ENCODE measurements at regions not wholly inside any gene's neighbourhood (a gene's known extent, or its start where the extent isn't known, plus 50 kb on each side); places are given as distances from the start of the nearest gene placed in this dataset.

DNA sequence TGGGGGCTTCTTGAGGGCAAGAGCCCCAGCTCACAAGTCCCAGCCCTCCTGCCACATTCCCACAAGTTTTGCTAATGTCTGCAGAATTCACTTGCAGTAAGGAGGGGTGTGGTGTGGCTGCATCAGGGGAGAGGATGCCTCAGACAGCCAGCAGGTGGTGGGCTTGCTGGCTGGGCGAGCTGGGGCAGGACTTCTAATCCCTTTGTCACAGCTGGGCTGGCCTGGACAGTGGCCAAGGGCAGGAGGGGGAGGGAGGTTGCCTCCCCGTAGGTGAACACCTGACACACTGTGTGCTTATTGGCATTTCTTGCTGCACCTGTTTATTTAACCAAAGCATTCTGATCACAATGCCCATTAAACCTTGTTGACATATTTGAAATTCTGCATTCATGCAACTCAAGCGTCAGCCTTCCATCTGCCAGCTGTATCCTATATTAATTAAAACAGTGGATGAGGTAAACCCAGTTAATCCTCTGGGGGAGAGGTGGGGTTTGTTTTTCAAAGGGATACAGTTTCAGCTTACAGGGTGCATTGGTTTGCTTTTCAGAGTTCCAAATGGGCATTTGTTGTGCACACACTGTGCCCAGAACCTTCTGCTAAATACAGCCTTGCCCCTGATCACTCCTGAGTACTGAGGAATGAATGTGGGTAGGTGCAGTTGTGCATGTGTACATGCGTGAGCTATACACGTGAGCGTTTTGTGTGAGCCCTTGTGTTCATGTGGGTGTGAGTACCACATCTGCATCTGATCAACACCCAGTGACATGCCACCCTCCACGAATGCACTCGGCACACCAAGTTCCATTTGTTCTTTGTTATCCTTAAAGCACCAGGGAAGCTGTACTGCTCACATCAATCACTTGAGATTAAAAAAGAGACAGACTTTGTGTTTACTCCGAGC lies 268.7 kb downstream of the XXYLT1 start:
- Histone ChIP-seq H3K4me1 (ENCODE audit: low read length) (peaks cover 19% of the 10 kb centered on the region), H3K27ac (ENCODE audit: low read length) (no peak overlapping the region), H3K9me2 (replicated peaks; ENCODE audit: insufficient read depth, low read length) (no peaks in the 10 kb centered on the region), H3K36me3 (ENCODE audit: insufficient read depth, low read length) (no peaks in the 10 kb centered on the region), H3K4me3 (ENCODE audit: low read length) (no peak overlapping the region; the same call in 1 of the 2 replicates), H4K20me1 (ENCODE audit: insufficient read depth, low read depth, low read length) (no peaks in the 10 kb centered on the region), H3K79me2 (ENCODE audit: low read length) (no peaks in the 10 kb centered on the region), H3K9ac (ENCODE audit: low read length) (peak overlapping the region; percentile 40; the same call in 1 of the 2 replicates), H2AFZ (ENCODE audit: low read length) (no peak overlapping the region; the same call in 1 of the 2 replicates), H3K9me3 (ENCODE audit: low read length) (no peaks in the 10 kb centered on the region), H3K4me2 (ENCODE audit: low read depth, low read length, poor library complexity, severe bottlenecking) (peak overlapping the region; percentile 55), H3K27me3 (ENCODE audit: low read length) (no peaks in the 10 kb centered on the region)
- DNase-seq = peak; percentile 83

DNA sequence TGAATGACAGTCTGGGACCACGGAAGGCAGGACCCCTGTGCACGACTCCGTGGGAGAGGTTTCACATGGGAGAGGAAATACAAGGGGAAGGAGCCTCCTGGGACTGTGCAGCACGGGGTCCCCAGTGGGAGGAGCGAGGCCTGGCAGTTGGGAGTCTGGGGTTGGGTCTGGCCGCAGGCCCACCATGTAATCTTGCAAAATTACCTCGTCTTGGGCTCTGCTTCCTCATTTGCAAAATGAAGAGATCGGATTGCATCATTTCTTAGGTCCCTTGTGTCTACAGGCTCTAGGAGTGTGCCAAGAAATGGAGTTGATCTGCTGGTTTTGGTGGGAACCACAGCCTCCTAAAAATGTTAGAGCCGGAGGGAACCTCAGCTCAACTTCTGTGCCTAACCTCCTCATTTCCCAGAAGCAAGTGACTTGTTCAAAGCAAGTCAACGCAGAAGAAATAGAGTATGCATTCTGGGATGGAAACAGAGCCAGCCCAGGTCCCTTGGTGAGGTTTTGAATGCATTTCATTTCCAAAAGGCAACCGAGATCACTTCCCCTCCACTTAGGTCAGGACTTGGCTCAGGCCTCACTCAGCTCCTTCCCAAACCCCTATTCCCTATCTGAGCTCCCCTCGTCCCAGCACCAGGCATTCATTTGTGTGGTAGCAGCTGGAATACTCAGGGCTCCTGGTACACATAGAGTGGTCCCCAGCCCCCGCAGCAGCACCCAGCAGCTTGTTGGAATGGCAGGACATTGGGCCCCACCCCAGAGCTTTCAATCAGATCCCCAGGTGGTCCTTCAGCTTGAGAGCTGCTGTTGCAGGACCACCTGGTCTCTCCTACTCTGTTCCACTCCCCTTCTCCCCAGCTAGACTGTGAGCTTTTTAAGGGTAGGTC lies 267.7 kb downstream of the XXYLT1 start:
- Histone ChIP-seq H3K9ac (ENCODE audit: low read length) (peak overlapping the region; percentile 40; the same call in 1 of the 2 replicates), H3K9me3 (ENCODE audit: low read length) (no peaks in the 10 kb centered on the region), H3K4me2 (ENCODE audit: low read depth, low read length, poor library complexity, severe bottlenecking) (peak overlapping the region; percentile 55), H3K79me2 (ENCODE audit: low read length) (no peaks in the 10 kb centered on the region), H3K4me3 (ENCODE audit: low read length) (peak overlapping the region; percentile 14; the same call in 1 of the 2 replicates), H3K4me1 (ENCODE audit: low read length) (peaks cover 19% of the 10 kb centered on the region), H4K20me1 (ENCODE audit: insufficient read depth, low read depth, low read length) (no peaks in the 10 kb centered on the region), H2AFZ (ENCODE audit: low read length) (peak overlapping the region; percentile 18; the same call in 1 of the 2 replicates), H3K36me3 (ENCODE audit: insufficient read depth, low read length) (no peaks in the 10 kb centered on the region), H3K27me3 (ENCODE audit: low read length) (no peaks in the 10 kb centered on the region), H3K27ac (ENCODE audit: low read length) (no peak overlapping the region), H3K9me2 (replicated peaks; ENCODE audit: insufficient read depth, low read length) (no peaks in the 10 kb centered on the region)
- peak; percentile 87 for DNase-seq

DNA sequence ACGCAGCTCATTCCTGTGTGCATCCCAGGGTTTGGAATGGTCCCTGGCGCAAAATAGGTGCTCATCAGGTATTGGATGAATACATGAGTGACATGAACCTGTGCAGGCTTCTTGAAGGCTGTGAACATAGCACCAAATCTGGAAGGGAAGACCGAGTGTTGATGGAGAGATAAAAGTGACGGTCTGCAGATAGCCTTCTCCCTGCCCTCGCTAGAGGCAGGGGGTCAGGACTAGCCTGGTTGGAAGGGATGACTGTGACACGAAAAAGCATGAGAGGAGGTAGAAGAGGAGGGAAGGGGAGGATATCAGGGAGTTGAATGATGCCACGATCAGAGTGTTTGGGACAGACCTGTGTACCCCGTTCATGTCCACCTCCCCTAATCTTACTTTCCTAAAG lies 267.1 kb downstream of the XXYLT1 start:
- Histone ChIP-seq H3K27me3 (ENCODE audit: low read length) (no peaks in the 10 kb centered on the region), H3K4me2 (ENCODE audit: low read depth, low read length, poor library complexity, severe bottlenecking) (no peak overlapping the region), H3K4me3 (ENCODE audit: low read length) (no peak overlapping the region), H3K27ac (ENCODE audit: low read length) (no peak overlapping the region), H2AFZ (ENCODE audit: low read length) (no peak overlapping the region), H3K36me3 (ENCODE audit: insufficient read depth, low read length) (no peaks in the 10 kb centered on the region), H3K4me1 (ENCODE audit: low read length) (peaks cover 19% of the 10 kb centered on the region), H3K9me3 (ENCODE audit: low read length) (no peaks in the 10 kb centered on the region), H3K9ac (ENCODE audit: low read length) (no peak overlapping the region), H3K9me2 (replicated peaks; ENCODE audit: insufficient read depth, low read length) (no peaks in the 10 kb centered on the region), H4K20me1 (ENCODE audit: insufficient read depth, low read depth, low read length) (no peaks in the 10 kb centered on the region), H3K79me2 (ENCODE audit: low read length) (no peaks in the 10 kb centered on the region)
- DNase-seq = no peak

DNA sequence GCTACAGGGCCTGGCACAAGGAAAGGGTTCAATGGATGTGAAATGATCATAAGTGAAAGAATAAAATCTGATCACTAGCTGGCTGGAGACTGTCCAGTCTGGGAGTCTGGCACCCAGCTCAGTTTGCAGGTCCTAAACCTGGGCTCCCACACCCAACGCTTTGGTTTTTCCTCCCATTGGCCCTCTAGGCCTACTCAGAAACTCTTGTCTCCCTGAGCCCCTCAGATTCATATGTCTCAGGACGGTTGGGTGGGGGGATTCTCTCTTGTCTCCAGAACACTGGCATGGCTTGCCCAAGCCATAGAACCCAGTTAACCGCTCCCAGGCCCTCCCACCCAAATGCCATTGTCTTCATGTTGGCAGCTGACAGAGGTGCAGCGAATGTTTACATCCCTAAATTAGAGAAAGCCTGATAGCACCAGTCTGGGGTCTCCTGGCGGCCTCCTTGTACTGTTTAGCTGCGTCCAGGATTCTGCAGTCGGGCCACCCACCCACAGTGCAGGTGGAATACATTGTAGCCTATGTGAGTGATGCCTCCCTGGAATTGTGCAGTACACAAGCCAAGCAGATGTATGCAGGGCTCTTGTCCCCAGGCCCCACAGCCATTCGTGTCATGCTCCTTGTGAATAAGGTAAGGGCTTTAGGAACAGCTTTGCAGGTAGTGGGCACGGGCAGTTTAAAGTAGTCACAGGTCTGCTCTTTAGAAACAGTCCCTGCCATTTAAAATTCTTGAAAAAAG lies 266.3 kb downstream of the XXYLT1 start:
- Histone ChIP-seq H3K9me3 (ENCODE audit: low read length) (no peaks in the 10 kb centered on the region), H3K27me3 (ENCODE audit: low read length) (no peaks in the 10 kb centered on the region), H3K4me3 (ENCODE audit: low read length) (no peak overlapping the region), H3K36me3 (ENCODE audit: insufficient read depth, low read length) (no peaks in the 10 kb centered on the region), H3K4me1 (ENCODE audit: low read length) (peaks cover 19% of the 10 kb centered on the region), H3K9me2 (replicated peaks; ENCODE audit: insufficient read depth, low read length) (no peaks in the 10 kb centered on the region), H3K9ac (ENCODE audit: low read length) (no peak overlapping the region), H4K20me1 (ENCODE audit: insufficient read depth, low read depth, low read length) (no peaks in the 10 kb centered on the region), H3K79me2 (ENCODE audit: low read length) (no peaks in the 10 kb centered on the region), H3K27ac (ENCODE audit: low read length) (no peak overlapping the region), H3K4me2 (ENCODE audit: low read depth, low read length, poor library complexity, severe bottlenecking) (no peak overlapping the region), H2AFZ (ENCODE audit: low read length) (no peak overlapping the region)
- no peak for DNase-seq

DNA sequence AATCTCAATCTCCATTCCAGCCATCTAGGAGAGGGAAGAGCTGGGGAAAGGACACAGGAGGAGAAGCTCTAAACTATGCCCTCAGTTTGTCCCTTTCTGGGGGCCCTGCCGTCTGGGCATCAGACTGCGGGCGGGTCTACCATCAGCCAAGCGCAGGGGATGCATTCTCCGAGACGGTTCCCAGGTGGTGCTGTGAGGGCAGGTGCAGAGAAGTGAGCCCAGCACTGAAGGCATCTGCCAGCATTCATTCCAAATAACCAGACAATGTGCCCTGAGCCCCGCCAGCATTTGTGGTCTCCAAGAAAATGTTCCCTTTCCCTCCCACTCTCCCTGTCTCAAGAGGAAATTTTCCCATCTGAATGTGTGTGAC lies 265.7 kb downstream of the XXYLT1 start:
- H3K27me3 ChIP-seq (ENCODE audit: low read length) = no peaks in the 10 kb centered on the region
- H3K4me3 ChIP-seq (ENCODE audit: low read length) = no peak overlapping the region
- no peaks in the 10 kb centered on the region for H4K20me1 ChIP-seq (ENCODE audit: insufficient read depth, low read depth, low read length)
- no peak overlapping the region for H3K27ac ChIP-seq (ENCODE audit: low read length)
- no peaks in the 10 kb centered on the region for H3K79me2 ChIP-seq (ENCODE audit: low read length)
- H3K9me3 ChIP-seq (ENCODE audit: low read length) = no peaks in the 10 kb centered on the region
- H3K4me1 ChIP-seq (ENCODE audit: low read length) = peaks cover 19% of the 10 kb centered on the region
- no peak overlapping the region for H3K4me2 ChIP-seq (ENCODE audit: low read depth, low read length, poor library complexity, severe bottlenecking)
- DNase-seq = no peak
- H3K9me2 ChIP-seq (replicated peaks; ENCODE audit: insufficient read depth, low read length) = no peaks in the 10 kb centered on the region
- H3K9ac ChIP-seq (ENCODE audit: low read length) = no peak overlapping the region
- no peaks in the 10 kb centered on the region for H3K36me3 ChIP-seq (ENCODE audit: insufficient read depth, low read length)
- no peak overlapping the region for H2AFZ ChIP-seq (ENCODE audit: low read length)

DNA sequence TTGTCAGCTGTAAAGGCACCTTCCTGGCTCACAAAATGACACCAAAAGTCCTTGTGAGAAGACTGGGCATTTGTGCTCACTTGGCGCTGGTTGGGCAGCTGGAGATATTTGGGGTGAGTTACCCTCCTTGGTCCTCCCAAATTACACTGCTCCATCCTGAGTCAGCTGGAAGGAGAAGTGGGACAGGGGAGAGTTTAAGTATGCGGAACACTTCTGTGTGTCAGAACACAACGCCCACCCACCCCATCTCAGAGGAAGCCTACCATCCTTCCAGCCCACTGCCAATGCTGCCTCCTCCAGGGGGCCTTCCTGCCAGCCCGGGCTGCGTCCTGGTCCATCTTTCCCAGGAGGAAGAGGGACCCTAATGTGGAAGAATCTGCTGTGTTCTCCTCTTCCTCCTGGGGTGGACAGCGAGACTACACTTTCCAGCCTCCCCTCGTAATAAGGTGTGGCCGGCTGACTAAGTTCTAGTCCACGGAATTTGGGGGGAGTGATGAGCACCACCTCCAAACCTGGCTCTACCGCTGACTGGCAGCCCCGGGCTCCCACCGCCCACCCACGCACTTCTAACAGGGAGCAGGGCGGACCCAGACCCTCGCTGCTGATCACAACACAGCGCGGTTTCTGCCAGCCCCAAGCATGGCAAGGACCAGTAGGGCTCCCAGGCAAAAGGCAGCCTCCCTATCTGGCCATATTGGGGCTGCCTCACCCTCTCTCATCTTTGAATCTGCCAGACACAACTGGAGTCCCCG lies 265.0 kb downstream of the XXYLT1 start:
- Histone ChIP-seq H3K9me3 (ENCODE audit: low read length) (no peaks in the 10 kb centered on the region), H3K4me1 (ENCODE audit: low read length) (peaks cover 19% of the 10 kb centered on the region), H2AFZ (ENCODE audit: low read length) (no peak overlapping the region), H3K4me3 (ENCODE audit: low read length) (no peak overlapping the region), H3K9me2 (replicated peaks; ENCODE audit: insufficient read depth, low read length) (no peaks in the 10 kb centered on the region), H3K79me2 (ENCODE audit: low read length) (no peaks in the 10 kb centered on the region), H4K20me1 (ENCODE audit: insufficient read depth, low read depth, low read length) (no peaks in the 10 kb centered on the region), H3K9ac (ENCODE audit: low read length) (no peak overlapping the region), H3K27me3 (ENCODE audit: low read length) (no peaks in the 10 kb centered on the region), H3K27ac (ENCODE audit: low read length) (no peak overlapping the region), H3K36me3 (ENCODE audit: insufficient read depth, low read length) (no peaks in the 10 kb centered on the region), H3K4me2 (ENCODE audit: low read depth, low read length, poor library complexity, severe bottlenecking) (no peak overlapping the region)
- no peak for DNase-seq

DNA sequence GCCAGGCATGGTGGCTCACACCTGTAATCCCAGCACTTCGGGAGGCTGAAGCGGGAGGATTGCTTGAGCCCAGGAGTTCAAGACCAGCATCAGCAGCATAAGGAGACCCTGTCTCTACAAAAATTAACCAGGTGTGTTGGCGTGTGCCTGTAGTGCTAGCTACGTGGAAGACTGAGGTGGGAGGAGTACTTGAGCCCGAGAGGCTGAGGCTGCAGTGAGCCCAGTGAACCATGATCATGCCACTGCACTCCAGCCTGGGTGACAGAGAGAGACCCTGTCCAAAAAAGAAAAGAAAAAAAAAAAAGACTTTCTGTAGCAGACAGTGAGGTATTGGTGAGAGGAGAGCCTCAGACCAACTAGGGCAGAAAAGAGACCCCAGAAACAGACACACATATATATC lies 263.8 kb downstream of the XXYLT1 start:
- no peak overlapping the region for H3K27ac ChIP-seq (ENCODE audit: low read length)
- H3K9me3 ChIP-seq (ENCODE audit: low read length) = no peaks in the 10 kb centered on the region
- no peak overlapping the region for H3K4me3 ChIP-seq (ENCODE audit: low read length)
- H2AFZ ChIP-seq (ENCODE audit: low read length) = no peak overlapping the region
- no peak for DNase-seq
- H3K27me3 ChIP-seq (ENCODE audit: low read length) = no peaks in the 10 kb centered on the region
- H3K79me2 ChIP-seq (ENCODE audit: low read length) = no peaks in the 10 kb centered on the region
- H3K36me3 ChIP-seq (ENCODE audit: insufficient read depth, low read length) = no peaks in the 10 kb centered on the region
- H3K9ac ChIP-seq (ENCODE audit: low read length) = no peak overlapping the region
- peaks cover 17% of the 10 kb centered on the region for H3K4me1 ChIP-seq (ENCODE audit: low read length)
- no peak overlapping the region for H3K4me2 ChIP-seq (ENCODE audit: low read depth, low read length, poor library complexity, severe bottlenecking)
- no peaks in the 10 kb centered on the region for H4K20me1 ChIP-seq (ENCODE audit: insufficient read depth, low read depth, low read length)
- no peaks in the 10 kb centered on the region for H3K9me2 ChIP-seq (replicated peaks; ENCODE audit: insufficient read depth, low read length)
